VCaP (cell line): ENCODE measurements at regions not wholly inside any gene's neighbourhood (a gene's known extent, or its start where the extent isn't known, plus 50 kb on each side); places are given as distances from the start of the nearest gene placed in this dataset.

Experiments
- H3K27ac ChIP-seq: fragments of 450-650 bp; 2 replicates; pipeline ENCODE4 v1.5.1; 2017
- TF ChIP-seq, protein P1 (sequence below): fragments of 450-650 bp; conservative IDR thresholded peaks from 2 replicates; pipeline ENCODE4 v1.5.1; 2017; ENCODE audit warnings: mild to moderate bottlenecking, moderate library complexity

- TF ChIP-seq, protein P1, sequence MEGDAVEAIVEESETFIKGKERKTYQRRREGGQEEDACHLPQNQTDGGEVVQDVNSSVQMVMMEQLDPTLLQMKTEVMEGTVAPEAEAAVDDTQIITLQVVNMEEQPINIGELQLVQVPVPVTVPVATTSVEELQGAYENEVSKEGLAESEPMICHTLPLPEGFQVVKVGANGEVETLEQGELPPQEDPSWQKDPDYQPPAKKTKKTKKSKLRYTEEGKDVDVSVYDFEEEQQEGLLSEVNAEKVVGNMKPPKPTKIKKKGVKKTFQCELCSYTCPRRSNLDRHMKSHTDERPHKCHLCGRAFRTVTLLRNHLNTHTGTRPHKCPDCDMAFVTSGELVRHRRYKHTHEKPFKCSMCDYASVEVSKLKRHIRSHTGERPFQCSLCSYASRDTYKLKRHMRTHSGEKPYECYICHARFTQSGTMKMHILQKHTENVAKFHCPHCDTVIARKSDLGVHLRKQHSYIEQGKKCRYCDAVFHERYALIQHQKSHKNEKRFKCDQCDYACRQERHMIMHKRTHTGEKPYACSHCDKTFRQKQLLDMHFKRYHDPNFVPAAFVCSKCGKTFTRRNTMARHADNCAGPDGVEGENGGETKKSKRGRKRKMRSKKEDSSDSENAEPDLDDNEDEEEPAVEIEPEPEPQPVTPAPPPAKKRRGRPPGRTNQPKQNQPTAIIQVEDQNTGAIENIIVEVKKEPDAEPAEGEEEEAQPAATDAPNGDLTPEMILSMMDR, result no peak
These were observed 231.3 kb upstream of the MAP3K7 start for GRCh38 chr6:90818163-90818562.

DNA sequence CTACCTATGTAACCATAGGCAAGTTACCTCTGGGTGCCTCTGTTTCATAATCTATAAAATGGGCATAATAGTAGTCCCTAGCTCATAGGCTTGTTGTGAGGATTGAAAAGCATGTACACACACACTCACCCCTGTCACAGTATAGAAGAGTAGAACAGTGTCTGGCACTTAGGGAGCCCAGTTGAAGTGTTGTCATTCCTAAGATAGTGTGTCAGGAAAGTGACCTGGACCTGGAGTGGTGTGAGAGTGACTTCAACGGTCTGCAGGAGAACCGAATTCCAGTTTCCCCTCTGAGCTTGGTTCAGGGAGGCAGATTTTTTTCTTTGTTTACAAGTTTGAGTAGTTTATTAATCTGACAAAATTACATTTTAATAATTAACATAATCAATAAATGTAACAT, 229.9 kb upstream of the MAP3K7 start:
- H3K27ac ChIP-seq, result no peak overlapping the region
- TF ChIP-seq, protein P1, result no peak

More at GRCh38 chr6:90818163-90818562, 231.3 kb upstream of the MAP3K7 start:
- no peak overlapping the region for H3K27ac ChIP-seq

DNA sequence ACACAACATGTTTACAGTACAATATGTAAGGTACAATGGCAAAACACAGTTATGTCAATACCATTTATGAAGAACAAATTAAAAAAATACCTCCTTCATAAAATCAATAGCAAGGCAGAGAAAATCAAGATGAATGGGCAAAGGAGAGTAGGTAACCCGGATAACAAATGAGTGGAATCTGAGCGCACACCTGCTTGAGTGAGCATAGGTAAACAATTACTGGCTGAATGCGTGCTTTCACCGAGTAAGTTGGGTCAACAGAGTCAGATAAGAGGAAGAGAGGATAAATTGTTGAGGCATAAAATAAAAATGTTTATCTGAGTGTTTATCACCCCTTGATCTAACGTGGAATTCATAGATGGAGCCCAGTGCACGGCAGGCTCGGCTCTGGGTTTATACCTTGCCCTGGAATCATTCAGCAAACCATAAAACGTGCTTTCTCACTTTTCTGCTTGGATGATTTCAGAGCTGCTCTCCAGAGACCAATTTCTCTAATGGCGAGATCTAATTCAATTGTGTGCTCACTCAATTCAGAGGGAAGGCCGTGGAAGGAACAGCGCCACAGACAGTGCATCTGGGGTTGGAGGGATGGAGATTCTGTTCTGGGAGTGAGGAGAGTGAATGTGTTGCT, 224.8 kb upstream of the MAP3K7 start:
- TF ChIP-seq, protein P1, result no peak; the same call in 1 of the 2 replicates
- H3K27ac ChIP-seq, result no peak overlapping the region

DNA sequence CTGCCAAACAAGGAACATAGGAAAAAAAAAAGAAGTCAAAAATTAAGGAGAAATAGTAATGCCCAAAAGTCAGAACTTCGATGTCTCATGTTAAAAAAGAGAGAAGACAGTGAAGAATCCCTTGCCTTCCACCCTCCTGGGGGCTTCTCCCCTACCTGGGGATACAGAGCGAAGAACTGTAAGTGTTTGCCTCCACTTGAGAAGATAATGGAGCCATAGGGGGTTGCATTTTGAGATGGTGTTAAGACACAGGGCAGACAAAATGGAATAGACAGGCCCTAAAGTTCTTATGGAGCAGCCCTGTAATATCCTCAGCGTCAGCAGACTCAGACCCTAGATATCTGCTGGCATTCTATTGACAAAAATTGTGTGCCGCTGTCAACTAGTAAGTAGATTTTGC, 222.2 kb upstream of the MAP3K7 start:
- no peak overlapping the region for H3K27ac ChIP-seq
- TF ChIP-seq, protein P1, result no peak

DNA sequence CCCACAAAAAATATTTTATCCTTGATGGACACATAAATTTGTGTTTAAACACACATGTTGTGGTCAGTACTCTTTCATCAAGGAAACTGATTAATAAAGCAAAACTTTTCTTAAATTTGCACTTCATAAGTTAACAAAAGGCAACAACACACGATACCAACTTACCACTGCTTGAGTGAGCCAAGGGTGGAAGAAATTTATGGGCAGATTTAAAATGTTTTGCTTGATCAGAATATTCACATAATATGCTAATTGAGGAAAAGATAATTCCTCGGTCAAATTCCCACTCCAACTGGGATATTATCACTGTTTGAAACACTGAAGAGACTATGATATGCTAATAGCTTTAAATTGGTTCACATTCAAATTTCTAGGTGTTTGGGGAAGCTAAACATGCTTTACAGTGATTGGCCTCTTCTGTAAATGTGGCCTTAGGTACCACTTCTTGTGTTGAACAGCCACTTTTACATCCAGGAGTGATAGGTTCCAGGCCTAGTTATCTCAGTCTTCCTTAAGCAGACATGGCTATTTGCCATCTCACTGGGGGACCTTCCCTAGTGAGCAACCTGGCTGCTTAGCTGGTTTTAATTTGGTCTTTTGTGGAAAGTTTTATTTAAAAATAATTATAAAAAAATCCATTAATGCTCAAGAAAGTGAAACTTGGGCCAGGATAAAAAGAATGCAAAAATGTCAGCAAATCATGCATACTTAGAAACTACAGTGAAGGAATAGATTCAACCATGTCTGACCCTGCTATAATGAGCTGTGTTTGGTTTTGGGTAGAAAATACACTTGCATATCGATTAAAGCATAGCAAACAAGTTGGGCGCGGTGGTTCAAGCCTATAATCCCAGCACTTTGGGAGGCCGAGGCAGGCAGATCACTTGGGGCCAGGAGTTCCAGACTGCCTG, 221.2 kb upstream of the MAP3K7 start:
- TF ChIP-seq, protein P1, result no peak
- no peak overlapping the region for H3K27ac ChIP-seq

- H3K27ac ChIP-seq, result no peak overlapping the region
- TF ChIP-seq, protein P1, result no peak
These were observed 218.8 kb upstream of the MAP3K7 start for GRCh38 chr6:90805619-90806155.

DNA sequence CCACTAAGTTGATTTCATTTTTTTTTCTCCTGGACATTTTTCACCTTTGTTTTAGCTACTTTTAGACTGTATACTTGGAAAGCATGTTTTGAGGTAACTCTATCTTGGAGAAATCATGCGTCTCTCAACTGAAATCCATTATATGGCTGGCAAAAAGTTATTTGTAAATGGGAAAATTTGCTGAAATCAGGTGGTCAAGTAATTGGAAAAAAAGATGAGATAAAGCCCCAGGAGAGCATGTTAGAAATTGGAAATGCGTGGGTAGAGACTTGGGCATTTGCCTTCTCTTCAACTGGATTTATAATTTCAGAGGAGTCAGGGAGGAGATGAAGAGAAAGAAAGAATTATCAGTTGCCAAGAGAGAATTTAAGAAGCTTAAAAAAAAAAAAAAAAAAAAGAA, 217.1 kb upstream of the MAP3K7 start:
- no peak overlapping the region for H3K27ac ChIP-seq
- TF ChIP-seq, protein P1, result no peak
